HepG2 (cell line): ENCODE measurements at regions not wholly inside any gene's neighbourhood (a gene's known extent, or its start where the extent isn't known, plus 50 kb on each side); places are given as distances from the start of the nearest gene placed in this dataset.

Experiments
- ATAC-seq: fragments of 200-7000 bp; cut with Tn5 transposase; 3 replicates; pipeline ENCODE4 v1.9.1; 2020; ENCODE audit warnings: mild to moderate bottlenecking, moderate library complexity
- BruUV-seq: library from RNA; stranded (reverse); fragments of 400-500 nt; replicated peaks from 2 replicates; lab custom pipeline; 2021; lab: Mats Ljungman, UMichigan
- CTCF ChIA-PET: fragments of 300-600 bp; formaldehyde crosslinking; extraction: SDS; loops from one replicate; lab custom pipeline; 2021; ENCODE audit warnings: low total read pairs, inconsistent platforms, low intra/inter-chr PET ratio; lab: Yijun Ruan, JAX
- POLR2A ChIA-PET: fragments of 350-600 bp; sonication (Branson Sonifier 250); formaldehyde crosslinking; loops from one replicate; lab custom pipeline; 2020; ENCODE audit warnings: antibody characterized with exemption, inconsistent platforms; lab: Yijun Ruan, JAX
- DNase-seq: peaks from one replicate; pipeline ENCODE4 v3.0.0-alpha.2; 2015; ENCODE audit warnings: low spot score
- FAIRE-seq: peaks from 3 replicates; lab custom pipeline; 2011; peaks lifted over from hg19 to GRCh38; lab: Jason Lieb, UNC
- H2AFZ ChIP-seq: one replicate; pipeline ENCODE4 v1.6.1; 2011; ENCODE audit warnings: low read length, inconsistent platforms
- H3K27ac ChIP-seq: fragments of 300-600 bp; 3 replicates; pipeline ENCODE4 v1.8.0; 2011; ENCODE audit warnings: mixed run types, mild to moderate bottlenecking, mixed read lengths, low read length, inconsistent platforms; ENCODE audit not compliant: insufficient read depth; ENCODE audit errors: extremely low read length
- H3K27me3 ChIP-seq, 2 experiments: fragments of 200-600 bp in 1 of 2; 2 replicates in 1 of 2; 3 replicates in 1 of 2; pipeline versions ENCODE4 v1.6.0 to v1.8.0; 2011; ENCODE audit warnings: low read length in 2 of 2, mild to moderate bottlenecking in 2 of 2, moderate library complexity in 2 of 2, inconsistent platforms in 1 of 2; ENCODE audit not compliant: insufficient read depth in 2 of 2, control insufficient read depth in 1 of 2
- H3K36me3 ChIP-seq, 2 experiments: fragments of 200-600 bp in 1 of 2; replicated peaks in 1 of 2; 2 replicates in 1 of 2; 3 replicates in 1 of 2; pipeline versions ENCODE4 v1.5.1 to v1.8.0; 2011; ENCODE audit warnings: low read length in 2 of 2, inconsistent platforms in 1 of 2; ENCODE audit not compliant: insufficient read depth in 2 of 2, control insufficient read depth in 1 of 2
- H3K4me1 ChIP-seq: 2 replicates; pipeline ENCODE4 v1.5.1; 2012; ENCODE audit warnings: low read length, inconsistent platforms; ENCODE audit not compliant: insufficient read depth
- H3K4me2 ChIP-seq: 2 replicates; pipeline ENCODE4 v1.6.0; 2011; ENCODE audit warnings: low read depth, low read length, inconsistent platforms
- H3K4me3 ChIP-seq, 3 experiments: fragments of 200-600 bp in 1 of 3; sonication (generic), shearing (Covaris generic) in 1 of 3; replicated peaks in 1 of 3; 2 replicates each; pipeline ENCODE4 v1.5.1; 2011 to 2016; ENCODE audit warnings: low read length in 3 of 3, inconsistent platforms in 2 of 3, low read depth in 2 of 3, mild to moderate bottlenecking in 2 of 3, control low read depth in 1 of 3, mixed read lengths in 1 of 3; ENCODE audit not compliant: insufficient read depth in 1 of 3
- H3K79me2 ChIP-seq: one replicate; pipeline ENCODE4 v1.6.1; 2011; ENCODE audit warnings: low read length, inconsistent platforms; ENCODE audit not compliant: insufficient read depth
- H3K9ac ChIP-seq: 2 replicates; pipeline ENCODE4 v1.6.0; 2011; ENCODE audit warnings: mild to moderate bottlenecking, low read depth, low read length, inconsistent platforms; ENCODE audit not compliant: insufficient read depth
- H3K9me3 ChIP-seq: 2 replicates; pipeline ENCODE4 v1.5.1; 2012; ENCODE audit warnings: mild to moderate bottlenecking, low read length
- H4K20me1 ChIP-seq: 2 replicates; pipeline ENCODE4 v1.6.0; 2011; ENCODE audit warnings: inconsistent platforms, mild to moderate bottlenecking, low read length, moderate library complexity; ENCODE audit not compliant: insufficient read depth
- ARID5B ChIP-seq: IDR thresholded peaks from 2 replicates; pipeline ENCODE4 v1.4.0; 2020; ENCODE audit warnings: mild to moderate bottlenecking, missing genetic modification reagents
- HNF4A ChIP-seq: sonication (generic); formaldehyde crosslinking; IDR thresholded peaks from 2 replicates; pipeline ENCODE4 v1.4.0; 2020; ENCODE audit warnings: missing genetic modification reagents
- SMC3 ChIP-seq: IDR thresholded peaks from 2 replicates; pipeline ENCODE4 v1.6.1; 2011; ENCODE audit warnings: low read length, improper control_type of control experiment
- SOX5 ChIP-seq: IDR thresholded peaks from 2 replicates; pipeline ENCODE4 v1.6.1; 2016; ENCODE audit warnings: borderline replicate concordance
- STAG1 ChIP-seq: sonication (generic); formaldehyde crosslinking; IDR thresholded peaks from 2 replicates; pipeline ENCODE4 v1.4.0; 2020; ENCODE audit warnings: missing genetic modification reagents
- ZFAT ChIP-seq: sonication (generic); formaldehyde crosslinking; conservative IDR thresholded peaks from 2 replicates; pipeline ENCODE4 v1.8.1; 2023; ENCODE audit warnings: missing genetic modification reagents, inconsistent platforms
- ZNF484 ChIP-seq: sonication (generic); formaldehyde crosslinking; IDR thresholded peaks from 2 replicates; pipeline ENCODE4 v1.5.1; 2020; ENCODE audit warnings: mild to moderate bottlenecking, low read depth, missing genetic modification reagents, borderline replicate concordance
- WGBS: methylation state at CpG from one replicate; pipeline ENCODE4 v1.1.6; 2017; ENCODE audit warnings: low lambda C conversion rate; 5-methylcytosine and 5-hydroxymethylcytosine counted together
- in situ Hi-C: cut with HindIII; loops from 2 replicates; pipeline ENCODE4 v1.10.0; 2017; ENCODE audit warnings: low pct_unique_long_range_greater_than_20kb; ENCODE audit not compliant: extremely low pct_ligation_motif_present
- intact Hi-C: fragments of 100-400 bp; cut with micrococcal nuclease; formaldehyde crosslinking; loops from one replicate; pipeline ENCODE4 v1.10.0; 2022; ENCODE audit not compliant: unreplicated experiment
- TF ChIP-seq, protein P1 (sequence below): sonication (generic); formaldehyde crosslinking; IDR thresholded peaks from 2 replicates; pipeline ENCODE4 v1.5.1; 2020; ENCODE audit warnings: missing genetic modification reagents, mild to moderate bottlenecking, borderline replicate concordance
- TF ChIP-seq, protein P2 (sequence below): sonication (generic); formaldehyde crosslinking; IDR thresholded peaks from 2 replicates; pipeline ENCODE4 v1.5.0; 2020; ENCODE audit warnings: mild to moderate bottlenecking, missing genetic modification reagents, moderate library complexity
- TF ChIP-seq, protein P3 (sequence below): sonication (generic); formaldehyde crosslinking; IDR thresholded peaks from 2 replicates; pipeline ENCODE4 v1.4.0; 2020; ENCODE audit warnings: missing genetic modification reagents

- H3K27ac ChIP-seq, result no peak overlapping the region
- no peaks in the 10 kb centered on the region for H3K9me3 ChIP-seq
- H3K4me2 ChIP-seq, result peak overlapping the region; percentile 13; the same call in 1 of the 2 replicates
- no peaks in the 10 kb centered on the region for H3K36me3 ChIP-seq
- peak; percentile 44 for FAIRE-seq
- DNase-seq, result peak; percentile 20
- no peaks in the 10 kb centered on the region for H4K20me1 ChIP-seq
- no peak overlapping the region for H2AFZ ChIP-seq
- CTCF ChIA-PET, result interaction anchor here (1.3 to 1.6 kb wide), 2 partner anchors 87 to 88 kb away, joined by 4 to 7 read pairs; no protein-coding TSS in a partner anchor
- peak; percentile 14; the same call in 1 of the 2 replicates for TF ChIP-seq HNF4A (CRISPR knock-in tag)
- TF ChIP-seq, protein P1, sequence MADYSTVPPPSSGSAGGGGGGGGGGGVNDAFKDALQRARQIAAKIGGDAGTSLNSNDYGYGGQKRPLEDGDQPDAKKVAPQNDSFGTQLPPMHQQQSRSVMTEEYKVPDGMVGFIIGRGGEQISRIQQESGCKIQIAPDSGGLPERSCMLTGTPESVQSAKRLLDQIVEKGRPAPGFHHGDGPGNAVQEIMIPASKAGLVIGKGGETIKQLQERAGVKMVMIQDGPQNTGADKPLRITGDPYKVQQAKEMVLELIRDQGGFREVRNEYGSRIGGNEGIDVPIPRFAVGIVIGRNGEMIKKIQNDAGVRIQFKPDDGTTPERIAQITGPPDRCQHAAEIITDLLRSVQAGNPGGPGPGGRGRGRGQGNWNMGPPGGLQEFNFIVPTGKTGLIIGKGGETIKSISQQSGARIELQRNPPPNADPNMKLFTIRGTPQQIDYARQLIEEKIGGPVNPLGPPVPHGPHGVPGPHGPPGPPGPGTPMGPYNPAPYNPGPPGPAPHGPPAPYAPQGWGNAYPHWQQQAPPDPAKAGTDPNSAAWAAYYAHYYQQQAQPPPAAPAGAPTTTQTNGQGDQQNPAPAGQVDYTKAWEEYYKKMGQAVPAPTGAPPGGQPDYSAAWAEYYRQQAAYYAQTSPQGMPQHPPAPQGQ (CRISPR knock-in tag), result no peak
- TF ChIP-seq ZNF484 (CRISPR knock-in tag), result no peak
- peak; percentile 13; the same call in 1 of the 2 replicates for TF ChIP-seq SOX5 (CRISPR knock-in tag)
- TF ChIP-seq SMC3, result peak; percentile 24; the same call in 1 of the 2 replicates
- TF ChIP-seq, protein P2, sequence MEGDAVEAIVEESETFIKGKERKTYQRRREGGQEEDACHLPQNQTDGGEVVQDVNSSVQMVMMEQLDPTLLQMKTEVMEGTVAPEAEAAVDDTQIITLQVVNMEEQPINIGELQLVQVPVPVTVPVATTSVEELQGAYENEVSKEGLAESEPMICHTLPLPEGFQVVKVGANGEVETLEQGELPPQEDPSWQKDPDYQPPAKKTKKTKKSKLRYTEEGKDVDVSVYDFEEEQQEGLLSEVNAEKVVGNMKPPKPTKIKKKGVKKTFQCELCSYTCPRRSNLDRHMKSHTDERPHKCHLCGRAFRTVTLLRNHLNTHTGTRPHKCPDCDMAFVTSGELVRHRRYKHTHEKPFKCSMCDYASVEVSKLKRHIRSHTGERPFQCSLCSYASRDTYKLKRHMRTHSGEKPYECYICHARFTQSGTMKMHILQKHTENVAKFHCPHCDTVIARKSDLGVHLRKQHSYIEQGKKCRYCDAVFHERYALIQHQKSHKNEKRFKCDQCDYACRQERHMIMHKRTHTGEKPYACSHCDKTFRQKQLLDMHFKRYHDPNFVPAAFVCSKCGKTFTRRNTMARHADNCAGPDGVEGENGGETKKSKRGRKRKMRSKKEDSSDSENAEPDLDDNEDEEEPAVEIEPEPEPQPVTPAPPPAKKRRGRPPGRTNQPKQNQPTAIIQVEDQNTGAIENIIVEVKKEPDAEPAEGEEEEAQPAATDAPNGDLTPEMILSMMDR (CRISPR knock-in tag), result peak; percentile 36
- peak; percentile 24; the same call in 1 of the 2 replicates for TF ChIP-seq ARID5B (CRISPR knock-in tag)
- 0 out of 2 replicates have a peak, but pooled peaks have one; percentile 39 for TF ChIP-seq ZFAT
- TF ChIP-seq, protein P3, sequence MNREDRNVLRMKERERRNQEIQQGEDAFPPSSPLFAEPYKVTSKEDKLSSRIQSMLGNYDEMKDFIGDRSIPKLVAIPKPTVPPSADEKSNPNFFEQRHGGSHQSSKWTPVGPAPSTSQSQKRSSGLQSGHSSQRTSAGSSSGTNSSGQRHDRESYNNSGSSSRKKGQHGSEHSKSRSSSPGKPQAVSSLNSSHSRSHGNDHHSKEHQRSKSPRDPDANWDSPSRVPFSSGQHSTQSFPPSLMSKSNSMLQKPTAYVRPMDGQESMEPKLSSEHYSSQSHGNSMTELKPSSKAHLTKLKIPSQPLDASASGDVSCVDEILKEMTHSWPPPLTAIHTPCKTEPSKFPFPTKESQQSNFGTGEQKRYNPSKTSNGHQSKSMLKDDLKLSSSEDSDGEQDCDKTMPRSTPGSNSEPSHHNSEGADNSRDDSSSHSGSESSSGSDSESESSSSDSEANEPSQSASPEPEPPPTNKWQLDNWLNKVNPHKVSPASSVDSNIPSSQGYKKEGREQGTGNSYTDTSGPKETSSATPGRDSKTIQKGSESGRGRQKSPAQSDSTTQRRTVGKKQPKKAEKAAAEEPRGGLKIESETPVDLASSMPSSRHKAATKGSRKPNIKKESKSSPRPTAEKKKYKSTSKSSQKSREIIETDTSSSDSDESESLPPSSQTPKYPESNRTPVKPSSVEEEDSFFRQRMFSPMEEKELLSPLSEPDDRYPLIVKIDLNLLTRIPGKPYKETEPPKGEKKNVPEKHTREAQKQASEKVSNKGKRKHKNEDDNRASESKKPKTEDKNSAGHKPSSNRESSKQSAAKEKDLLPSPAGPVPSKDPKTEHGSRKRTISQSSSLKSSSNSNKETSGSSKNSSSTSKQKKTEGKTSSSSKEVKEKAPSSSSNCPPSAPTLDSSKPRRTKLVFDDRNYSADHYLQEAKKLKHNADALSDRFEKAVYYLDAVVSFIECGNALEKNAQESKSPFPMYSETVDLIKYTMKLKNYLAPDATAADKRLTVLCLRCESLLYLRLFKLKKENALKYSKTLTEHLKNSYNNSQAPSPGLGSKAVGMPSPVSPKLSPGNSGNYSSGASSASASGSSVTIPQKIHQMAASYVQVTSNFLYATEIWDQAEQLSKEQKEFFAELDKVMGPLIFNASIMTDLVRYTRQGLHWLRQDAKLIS (CRISPR knock-in tag), result no peak
- peak; percentile 47 for TF ChIP-seq STAG1 (CRISPR knock-in tag)
- intact Hi-C loops (loop anchor here (1.0 to 10.0 kb wide), 2 partner anchors 88 to 1374 kb away; no protein-coding TSS in a partner anchor), in situ Hi-C loops (no loop called here)
- H3K27me3 ChIP-seq, result no peaks in the 10 kb centered on the region
- no TSS peak for BruUV-seq
- WGBS, result 1% methylated on average over 4 of the region's 4 CpGs
- H3K4me1 ChIP-seq, result peaks cover 6% of the 10 kb centered on the region; the same call in 1 of the 2 replicates
- no peaks in the 10 kb centered on the region for H3K79me2 ChIP-seq
- no peak overlapping the region for H3K9ac ChIP-seq
- ATAC-seq, result peak; percentile 74
- H3K4me3 ChIP-seq, result no peak overlapping the region
- POLR2A ChIA-PET, result no interaction called here
Measured at GRCh38 chr5:86968301-86968753, 299.4 kb upstream of the RASA1 start.
